Esophagus squamous epithelium (tissue), 5 donors: ENCODE measurements at regions not wholly inside any gene's neighbourhood (a gene's known extent, or its start where the extent isn't known, plus 50 kb on each side); places are given as distances from the start of the nearest gene placed in this dataset.

Experiments used
- DNase-seq: peaks from one replicate; lab custom pipeline; 2025; lab: John Stamatoyannopoulos, UW
- H3K27ac ChIP-seq, 4 donors: fragments of 200-600 bp; sonication (generic); one replicate each; pipeline ENCODE4 v1.5.1; 2016 to 2019; ENCODE audit warnings: mild to moderate bottlenecking in 1 of 4
- H3K27me3 ChIP-seq, 4 donors: fragments of 200-600 bp; sonication (generic); 1 replicate in 3 of 4; 2 replicates in 1 of 4; pipeline versions ENCODE4 v1.5.1 to v1.6.0; 2017 to 2021; ENCODE audit warnings: antibody characterized with exemption in 1 of 4
- H3K36me3 ChIP-seq, 3 donors: fragments of 200-600 bp; sonication (generic); one replicate each; pipeline ENCODE4 v1.5.1; 2016 to 2019
- H3K4me1 ChIP-seq, 3 donors: fragments of 200-600 bp; sonication (generic); one replicate each; pipeline ENCODE4 v1.5.1; 2017 to 2019
- H3K4me3 ChIP-seq, 4 donors: fragments of 200-600 bp; sonication (generic); 1 replicate in 3 of 4; 2 replicates in 1 of 4; pipeline ENCODE4 v1.5.1; 2016 to 2019; ENCODE audit warnings: mild to moderate bottlenecking in 2 of 4, moderate library complexity in 1 of 4
- H3K9me3 ChIP-seq, 3 donors: fragments of 200-600 bp; sonication (generic); one replicate each; pipeline ENCODE4 v1.5.1; 2016 to 2019
- CTCF ChIP-seq, 6 experiments: fragments of 450-650 bp in 4 of 6; fragments of 200-600 bp in 2 of 6; sonication (generic) in 2 of 6; IDR thresholded peaks; one replicate each; pipeline ENCODE4 v1.5.1; 2016 to 2019; ENCODE audit warnings: antibody characterized with exemption in 6 of 6, mild to moderate bottlenecking in 4 of 6, moderate library complexity in 4 of 6
- POLR2A ChIP-seq, 4 donors: fragments of 450-650 bp; IDR thresholded peaks; one replicate each; pipeline ENCODE4 v1.6.1; 2017; ENCODE audit warnings: antibody characterized with exemption in 4 of 4, mild to moderate bottlenecking in 4 of 4, moderate library complexity in 3 of 4
- WGBS, 2 donors: methylation state at CpG; one replicate each; pipeline ENCODE4 v1.1.5; 2018; 5-methylcytosine and 5-hydroxymethylcytosine counted together
- intact Hi-C: fragments of 100-400 bp; cut with DNase I; formaldehyde crosslinking; loops from one replicate; pipeline ENCODE4 v1.15.0; 2022
- donor health status: DM: yes; HTN: yes; CAD: no.

DNA sequence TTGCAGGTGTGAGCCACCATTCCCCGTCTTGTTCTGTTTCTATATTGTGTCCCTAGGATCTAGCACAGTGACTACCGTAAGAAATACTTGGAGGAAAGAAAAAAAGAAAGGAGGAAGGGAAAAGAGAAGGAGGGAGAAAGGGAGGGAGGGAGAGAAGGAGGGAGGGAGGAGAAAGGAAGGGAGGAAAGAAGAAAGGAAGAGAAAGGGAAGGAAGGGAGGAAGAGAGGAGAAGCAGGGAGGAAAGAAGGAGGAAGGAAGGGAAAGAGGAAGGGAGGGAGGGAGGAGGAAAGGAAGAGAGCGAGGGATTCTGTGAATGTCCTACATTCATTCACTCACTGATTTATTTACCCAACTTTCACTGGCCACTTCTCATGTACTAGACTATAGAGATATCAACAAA is 178.4 kb downstream of the MAFB start:
- Histone ChIP-seq H3K9me3 (no peaks in the 10 kb centered on the region), H3K27me3 (no peaks in the 10 kb centered on the region), H3K27ac (peak overlapping the region in 2 of 4 donors; percentile 7 to 63), H3K4me1 (peaks cover 16 to 31% (median 21%) of the 10 kb centered on the region in 3 donors), H3K36me3 (no peaks in the 10 kb centered on the region), H3K4me3 (no peak overlapping the region)
- intact Hi-C loops: no loop called here
- 88 to 91% methylated on average over 3 of the region's 3 CpGs for WGBS, 2 donors
- no peak for DNase-seq
- TF ChIP-seq CTCF (IDR thresholded peaks at IDR 0.05) (no peak), POLR2A (IDR thresholded peaks at IDR 0.05) (no peak)

DNA sequence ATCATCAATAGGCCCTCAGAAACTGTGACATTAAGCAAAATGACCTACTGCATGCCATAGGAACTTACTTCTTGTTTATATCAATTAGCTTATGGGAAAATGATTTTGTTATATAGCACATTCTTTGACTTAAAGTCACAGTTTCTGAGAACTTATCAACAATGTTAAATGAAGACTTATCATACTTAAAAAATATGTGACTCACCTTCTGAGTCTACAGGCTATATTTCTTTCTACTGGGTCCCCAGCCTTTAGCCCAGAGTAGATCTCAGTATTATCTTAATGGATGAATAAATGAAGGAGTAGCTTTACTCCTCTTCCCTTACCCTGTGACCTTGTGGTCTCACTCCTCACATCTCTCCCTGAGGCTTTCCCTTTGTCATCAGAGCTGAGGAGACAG is 180.2 kb downstream of the MAFB start:
- no peaks in the 10 kb centered on the region for H3K36me3 ChIP-seq
- no peak overlapping the region for H3K4me3 ChIP-seq
- intact Hi-C loops: no loop called here
- no peak for TF ChIP-seq CTCF (IDR thresholded peaks at IDR 0.05)
- TF ChIP-seq POLR2A (IDR thresholded peaks at IDR 0.05): no peak
- H3K9me3 ChIP-seq: no peaks in the 10 kb centered on the region
- no peak for DNase-seq
- H3K27ac ChIP-seq: no peak overlapping the region
- no peaks in the 10 kb centered on the region for H3K27me3 ChIP-seq
- peaks cover 16 to 31% (median 21%) of the 10 kb centered on the region in 3 donors for H3K4me1 ChIP-seq

GRCh38 chr20:40506537-40506939 is 182.5 kb downstream of the MAFB start:
- peak; percentile 62 for DNase-seq
- H3K27ac ChIP-seq: peak overlapping the region in 2 of 4 donors; percentile 55 to 64

DNA sequence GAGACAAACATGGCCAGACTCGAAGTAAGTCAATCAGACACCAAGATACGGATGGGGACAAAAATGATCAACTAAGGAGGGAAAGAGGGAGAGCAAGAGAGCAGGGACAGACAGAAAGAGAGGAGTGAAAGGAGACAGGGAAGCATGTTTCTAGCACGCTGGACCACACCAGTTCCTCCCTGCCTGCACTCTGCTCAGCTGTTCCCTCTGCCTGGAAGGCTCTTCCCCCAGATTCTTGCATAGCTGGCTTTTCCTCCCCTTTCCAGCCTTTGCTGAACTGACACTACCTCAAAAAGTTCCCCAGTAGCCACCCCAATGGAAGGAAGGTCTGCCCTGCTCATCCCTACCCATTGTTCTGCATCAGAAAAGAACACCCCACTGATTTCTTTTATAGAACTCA is 185.9 kb downstream of the MAFB start:
- 63 to 76% methylated on average over 3 of the region's 3 CpGs for WGBS, 2 donors
- Histone ChIP-seq H3K9me3 (no peaks in the 10 kb centered on the region), H3K27me3 (no peaks in the 10 kb centered on the region), H3K36me3 (no peaks in the 10 kb centered on the region), H3K4me3 (no peak overlapping the region), H3K27ac (no peak overlapping the region), H3K4me1 (peaks cover 6 to 17% (median 9%) of the 10 kb centered on the region in 3 donors)
- intact Hi-C loops: no loop called here
- TF ChIP-seq CTCF (IDR thresholded peaks at IDR 0.05) (no peak), POLR2A (IDR thresholded peaks at IDR 0.05) (no peak)
- no peak for DNase-seq

More at GRCh38 chr20:40506537-40506939, 182.5 kb downstream of the MAFB start:
- H3K27me3 ChIP-seq: no peaks in the 10 kb centered on the region
- WGBS, 2 donors: 15 to 55% methylated on average over 5 to 8 of the region's 9 CpGs
- intact Hi-C loops: no loop called here
- no peaks in the 10 kb centered on the region for H3K9me3 ChIP-seq
- no peak overlapping the region for H3K4me3 ChIP-seq
- H3K36me3 ChIP-seq: no peaks in the 10 kb centered on the region
- TF ChIP-seq CTCF (IDR thresholded peaks at IDR 0.05): peak in 1 of 6 experiments; percentile 10
- peak in 1 of 4 donors; percentile 5 for TF ChIP-seq POLR2A (IDR thresholded peaks at IDR 0.05)
- peaks cover 14 to 23% (median 14%) of the 10 kb centered on the region in 3 donors for H3K4me1 ChIP-seq

DNA sequence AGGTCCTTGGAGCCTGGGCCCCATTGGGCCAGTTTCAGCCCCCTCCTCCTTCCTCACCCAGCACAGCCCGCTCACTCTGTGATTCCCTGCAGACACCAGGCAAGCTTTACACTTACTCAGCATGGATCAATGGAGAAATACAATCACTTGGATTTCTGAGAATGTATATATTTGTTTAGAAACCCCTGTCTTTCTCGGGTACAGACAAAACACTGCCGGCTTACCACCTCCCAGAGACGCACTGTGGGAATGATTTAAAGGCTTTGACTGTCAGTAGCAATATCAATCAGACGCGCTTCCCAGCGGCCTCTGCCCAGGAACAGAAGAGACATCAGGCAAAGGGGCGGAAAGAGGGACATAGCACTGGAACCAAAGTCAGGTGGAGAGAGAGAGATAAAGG is 186.5 kb downstream of the MAFB start:
- intact Hi-C loops: no loop called here
- H3K27me3 ChIP-seq: no peaks in the 10 kb centered on the region
- H3K9me3 ChIP-seq: no peaks in the 10 kb centered on the region
- TF ChIP-seq POLR2A (IDR thresholded peaks at IDR 0.05) (no peak), CTCF (IDR thresholded peaks at IDR 0.05) (no peak)
- no peaks in the 10 kb centered on the region for H3K36me3 ChIP-seq
- WGBS, 2 donors: 71 to 76% methylated on average over 7 to 8 of the region's 8 CpGs
- H3K4me3 ChIP-seq: no peak overlapping the region
- H3K27ac ChIP-seq: no peak overlapping the region
- peaks cover 6 to 19% (median 9%) of the 10 kb centered on the region in 3 donors for H3K4me1 ChIP-seq
- no peak for DNase-seq
